Ovary (tissue), 3 donors: ENCODE measurements at regions not wholly inside any gene's neighbourhood (a gene's known extent, or its start where the extent isn't known, plus 50 kb on each side); places are given as distances from the start of the nearest gene placed in this dataset.

ENCODE experiments used
- CTCF ChIP-seq, 3 donors: fragments of 450-650 bp in 2 of 3; fragments of 200-600 bp in 1 of 3; IDR thresholded peaks; one replicate each; pipeline versions ENCODE4 v1.5.1 to v1.8.0; 2016 to 2022; ENCODE audit warnings: antibody characterized with exemption in 3 of 3, mild to moderate bottlenecking in 1 of 3
- POLR2A ChIP-seq: fragments of 450-650 bp; IDR thresholded peaks from one replicate; pipeline ENCODE4 v1.6.1; 2017; ENCODE audit warnings: antibody characterized with exemption, mild to moderate bottlenecking, moderate library complexity
- donor health status: DM: no; HTN: no; CAD: no.

GRCh38 chr6:67885081-67886033, 749.7 kb upstream of the ADGRB3 start:
- no peak for TF ChIP-seq POLR2A
- no peak for TF ChIP-seq CTCF (IDR thresholded peaks at IDR 0.05)
